ENCODE measurements at regions not wholly inside any gene's neighbourhood (a gene's known extent, or its start where the extent isn't known, plus 50 kb on each side); places are given as distances from the start of the nearest gene placed in this dataset.

- Mint-ChIP-seq H3K36me3 (ENCODE audit: low read depth) (peaks cover 3% of the 10 kb centered on the region), H3K27me3 (ENCODE audit: low read depth) (no peaks in the 10 kb centered on the region), H3K4me3 (no peak overlapping the region), H3K9me3 (peaks cover 1% of the 10 kb centered on the region), H3K27ac (ENCODE audit: unreplicated experiment) (no peak overlapping the region), H3K4me1 (peaks cover 6% of the 10 kb centered on the region)
- DNase-seq (ENCODE audit: low read depth, low spot score) = no peak
- no peak for TF ChIP-seq CTCF (conservative IDR thresholded peaks at IDR 0.05)
Observed at GRCh38 chr11:14583252-14584034, 60.2 kb upstream of the PDE3B start.

GRCh38 chr11:14584035-14584363 lies 59.6 kb upstream of the PDE3B start:
- H3K36me3 Mint-ChIP-seq (ENCODE audit: low read depth) = peaks cover 2% of the 10 kb centered on the region
- H3K4me3 Mint-ChIP-seq = no peak overlapping the region
- no peaks in the 10 kb centered on the region for H3K9me3 Mint-ChIP-seq
- H3K4me1 Mint-ChIP-seq = peaks cover 6% of the 10 kb centered on the region
- no peak overlapping the region for H3K27ac Mint-ChIP-seq (ENCODE audit: unreplicated experiment)
- no peak for TF ChIP-seq CTCF (conservative IDR thresholded peaks at IDR 0.05)
- no peak for DNase-seq (ENCODE audit: low read depth, low spot score)
- no peaks in the 10 kb centered on the region for H3K27me3 Mint-ChIP-seq (ENCODE audit: low read depth)

- no peak for DNase-seq (ENCODE audit: low read depth, low spot score)
- Mint-ChIP-seq H3K36me3 (ENCODE audit: low read depth) (peaks cover 2% of the 10 kb centered on the region), H3K4me3 (no peak overlapping the region), H3K27ac (ENCODE audit: unreplicated experiment) (no peak overlapping the region), H3K9me3 (no peaks in the 10 kb centered on the region), H3K4me1 (peaks cover 6% of the 10 kb centered on the region), H3K27me3 (ENCODE audit: low read depth) (no peaks in the 10 kb centered on the region)
- TF ChIP-seq CTCF (conservative IDR thresholded peaks at IDR 0.05) = no peak
Observed at GRCh38 chr11:14584595-14584994, 59.0 kb upstream of the PDE3B start.

- TF ChIP-seq CTCF (conservative IDR thresholded peaks at IDR 0.05) = no peak
- Mint-ChIP-seq H3K36me3 (ENCODE audit: low read depth) (peaks cover 11% of the 10 kb centered on the region), H3K4me3 (no peak overlapping the region), H3K4me1 (peaks cover 6% of the 10 kb centered on the region), H3K27ac (ENCODE audit: unreplicated experiment) (no peak overlapping the region), H3K9me3 (peaks cover 3% of the 10 kb centered on the region), H3K27me3 (ENCODE audit: low read depth) (no peaks in the 10 kb centered on the region)
- DNase-seq (ENCODE audit: low read depth, low spot score) = no peak
Observed at GRCh38 chr11:14585438-14585837, 58.2 kb upstream of the PDE3B start.

- Mint-ChIP-seq H3K27ac (ENCODE audit: unreplicated experiment) (no peak overlapping the region), H3K9me3 (peaks cover 5% of the 10 kb centered on the region), H3K4me3 (no peak overlapping the region), H3K36me3 (ENCODE audit: low read depth) (peaks cover 19% of the 10 kb centered on the region), H3K4me1 (peaks cover 6% of the 10 kb centered on the region), H3K27me3 (ENCODE audit: low read depth) (no peaks in the 10 kb centered on the region)
- no peak for DNase-seq (ENCODE audit: low read depth, low spot score)
- TF ChIP-seq CTCF (conservative IDR thresholded peaks at IDR 0.05) = no peak
Observed at GRCh38 chr11:14587258-14587657, 56.3 kb upstream of the PDE3B start.

Data from neural crest cell (in vitro differentiated cells).